SK-N-SH treated with all-trans-retinoic acid at 6 μM for 48 hours (cell line): ENCODE measurements at regions not wholly inside any gene's neighbourhood (a gene's known extent, or its start where the extent isn't known, plus 50 kb on each side); places are given as distances from the start of the nearest gene placed in this dataset.

Experiments
- ATAC-seq: fragments of 200-7000 bp; cut with Tn5 transposase; 3 replicates; pipeline ENCODE4 v1.9.1; 2020; ENCODE audit warnings: mild to moderate bottlenecking, moderate library complexity
- ARNTL ChIP-seq: fragments of 450-650 bp; formaldehyde crosslinking; IDR thresholded peaks from 2 replicates; pipeline ENCODE4 v1.5.0; 2020; ENCODE audit warnings: low read depth, mild to moderate bottlenecking, moderate library complexity, borderline replicate concordance
- BACH2 ChIP-seq: fragments of 250-450 bp; sonication (Bioruptor Pico); IDR thresholded peaks from 2 replicates; pipeline ENCODE4 v1.9.0; 2021; ENCODE audit warnings: mild to moderate bottlenecking, borderline replicate concordance
- CREB5 ChIP-seq: fragments of 250-450 bp; sonication (Bioruptor Pico); IDR thresholded peaks from 2 replicates; pipeline ENCODE4 v1.5.1; 2020; ENCODE audit warnings: low read depth, mild to moderate bottlenecking, moderate library complexity
- CSDC2 ChIP-seq: fragments of 250-450 bp; sonication (Bioruptor Pico); IDR thresholded peaks from 2 replicates; pipeline ENCODE4 v1.5.0; 2020; ENCODE audit warnings: mild to moderate bottlenecking, moderate library complexity
- ESRRG ChIP-seq: fragments of 250-450 bp; sonication (Bioruptor Pico); IDR thresholded peaks from 2 replicates; pipeline ENCODE4 v1.6.1; 2021; ENCODE audit warnings: mild to moderate bottlenecking
- GLIS3 ChIP-seq: fragments of 250-450 bp; sonication (Bioruptor Pico); IDR thresholded peaks from 2 replicates; pipeline ENCODE4 v1.5.0; 2020; ENCODE audit warnings: mild to moderate bottlenecking, moderate library complexity
- ISL1 ChIP-seq: fragments of 250-450 bp; sonication (Bioruptor Pico); IDR thresholded peaks from 2 replicates; pipeline ENCODE4 v2.1.2; 2022; ENCODE audit warnings: mild to moderate bottlenecking, moderate library complexity
- OSR1 ChIP-seq: fragments of 250-450 bp; sonication (Bioruptor Pico); IDR thresholded peaks from 2 replicates; pipeline ENCODE4 v1.8.0; 2022; ENCODE audit warnings: moderate library complexity, mild to moderate bottlenecking, inconsistent platforms
- POU6F1 ChIP-seq: fragments of 250-450 bp; sonication (Bioruptor Pico); IDR thresholded peaks from 2 replicates; pipeline ENCODE4 v1.8.0; 2021; ENCODE audit warnings: low read depth, mild to moderate bottlenecking, moderate library complexity, borderline replicate concordance
- PPARA ChIP-seq: fragments of 250-450 bp; sonication (Bioruptor Pico); IDR thresholded peaks from 2 replicates; pipeline ENCODE4 v1.5.0; 2020; ENCODE audit warnings: mild to moderate bottlenecking, borderline replicate concordance
- RARB ChIP-seq: fragments of 250-450 bp; sonication (Bioruptor Pico); IDR thresholded peaks from 2 replicates; pipeline ENCODE4 v1.8.0; 2021; ENCODE audit warnings: mild to moderate bottlenecking, moderate library complexity
- SNAI2 ChIP-seq: fragments of 250-450 bp; sonication (Bioruptor Pico); IDR thresholded peaks from 2 replicates; pipeline ENCODE4 v1.5.0; 2020; ENCODE audit warnings: mild to moderate bottlenecking, moderate library complexity
- TOX ChIP-seq: fragments of 250-450 bp; sonication (Bioruptor Pico); IDR thresholded peaks from 2 replicates; pipeline ENCODE4 v1.8.0; 2021; ENCODE audit warnings: mild to moderate bottlenecking, moderate library complexity, borderline replicate concordance
- ZC3H10 ChIP-seq: fragments of 250-450 bp; sonication (Bioruptor Pico); IDR thresholded peaks from 2 replicates; pipeline ENCODE4 v1.5.1; 2021; ENCODE audit warnings: mild to moderate bottlenecking, moderate library complexity
- ZFP3 ChIP-seq: fragments of 250-450 bp; sonication (Bioruptor Pico); IDR thresholded peaks from 2 replicates; pipeline ENCODE4 v1.5.0; 2020; ENCODE audit warnings: mild to moderate bottlenecking, moderate library complexity
- ZNF8 ChIP-seq: fragments of 450-650 bp; formaldehyde crosslinking; IDR thresholded peaks from 2 replicates; pipeline ENCODE4 v1.5.0; 2020; ENCODE audit warnings: mild to moderate bottlenecking, moderate library complexity
- TF ChIP-seq, protein P1 (sequence below): fragments of 250-450 bp; sonication (Bioruptor Pico); IDR thresholded peaks from 2 replicates; pipeline ENCODE4 v1.5.1; 2021; ENCODE audit warnings: mild to moderate bottlenecking, moderate library complexity
- TF ChIP-seq, protein P2 (sequence below): fragments of 250-450 bp; sonication (Bioruptor Pico); IDR thresholded peaks from 2 replicates; pipeline ENCODE4 v1.8.0; 2020; ENCODE audit warnings: mild to moderate bottlenecking, moderate library complexity, borderline replicate concordance
- TF ChIP-seq, protein P3 (sequence below): fragments of 250-450 bp; sonication (Bioruptor Pico); IDR thresholded peaks from 2 replicates; pipeline ENCODE4 v1.5.0; 2020; ENCODE audit warnings: mild to moderate bottlenecking, moderate library complexity

GRCh38 chr12:70032076-70032475, 207.0 kb downstream of the MYRFL start:
- no peak for TF ChIP-seq ESRRG (CRISPR knock-in tag)
- TF ChIP-seq TOX = no peak
- TF ChIP-seq PPARA = no peak
- peak; percentile 40; the same call in 1 of the 2 replicates for TF ChIP-seq ZNF8 (CRISPR knock-in tag)
- no peak for ATAC-seq

GRCh38 chr12:70033310-70033709, 208.3 kb downstream of the MYRFL start:
- TF ChIP-seq BACH2 (CRISPR knock-in tag) (no peak), CREB5 (CRISPR knock-in tag) (no peak), POU6F1 (CRISPR knock-in tag) (no peak), ZC3H10 (no peak), PPARA (no peak), ZNF8 (CRISPR knock-in tag) (no peak), OSR1 (CRISPR knock-in tag) (no peak), ESRRG (CRISPR knock-in tag) (no peak), ARNTL (CRISPR knock-in tag) (no peak), SNAI2 (CRISPR knock-in tag) (no peak)
- TF ChIP-seq, protein P1, sequence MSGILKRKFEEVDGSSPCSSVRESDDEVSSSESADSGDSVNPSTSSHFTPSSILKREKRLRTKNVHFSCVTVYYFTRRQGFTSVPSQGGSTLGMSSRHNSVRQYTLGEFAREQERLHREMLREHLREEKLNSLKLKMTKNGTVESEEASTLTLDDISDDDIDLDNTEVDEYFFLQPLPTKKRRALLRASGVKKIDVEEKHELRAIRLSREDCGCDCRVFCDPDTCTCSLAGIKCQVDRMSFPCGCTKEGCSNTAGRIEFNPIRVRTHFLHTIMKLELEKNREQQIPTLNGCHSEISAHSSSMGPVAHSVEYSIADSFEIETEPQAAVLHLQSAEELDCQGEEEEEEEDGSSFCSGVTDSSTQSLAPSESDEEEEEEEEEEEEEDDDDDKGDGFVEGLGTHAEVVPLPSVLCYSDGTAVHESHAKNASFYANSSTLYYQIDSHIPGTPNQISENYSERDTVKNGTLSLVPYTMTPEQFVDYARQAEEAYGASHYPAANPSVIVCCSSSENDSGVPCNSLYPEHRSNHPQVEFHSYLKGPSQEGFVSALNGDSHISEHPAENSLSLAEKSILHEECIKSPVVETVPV (CRISPR knock-in tag) = no peak
- TF ChIP-seq, protein P2, sequence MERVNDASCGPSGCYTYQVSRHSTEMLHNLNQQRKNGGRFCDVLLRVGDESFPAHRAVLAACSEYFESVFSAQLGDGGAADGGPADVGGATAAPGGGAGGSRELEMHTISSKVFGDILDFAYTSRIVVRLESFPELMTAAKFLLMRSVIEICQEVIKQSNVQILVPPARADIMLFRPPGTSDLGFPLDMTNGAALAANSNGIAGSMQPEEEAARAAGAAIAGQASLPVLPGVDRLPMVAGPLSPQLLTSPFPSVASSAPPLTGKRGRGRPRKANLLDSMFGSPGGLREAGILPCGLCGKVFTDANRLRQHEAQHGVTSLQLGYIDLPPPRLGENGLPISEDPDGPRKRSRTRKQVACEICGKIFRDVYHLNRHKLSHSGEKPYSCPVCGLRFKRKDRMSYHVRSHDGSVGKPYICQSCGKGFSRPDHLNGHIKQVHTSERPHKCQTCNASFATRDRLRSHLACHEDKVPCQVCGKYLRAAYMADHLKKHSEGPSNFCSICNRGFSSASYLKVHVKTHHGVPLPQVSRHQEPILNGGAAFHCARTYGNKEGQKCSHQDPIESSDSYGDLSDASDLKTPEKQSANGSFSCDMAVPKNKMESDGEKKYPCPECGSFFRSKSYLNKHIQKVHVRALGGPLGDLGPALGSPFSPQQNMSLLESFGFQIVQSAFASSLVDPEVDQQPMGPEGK (CRISPR knock-in tag) = no peak
- TF ChIP-seq, protein P3, sequence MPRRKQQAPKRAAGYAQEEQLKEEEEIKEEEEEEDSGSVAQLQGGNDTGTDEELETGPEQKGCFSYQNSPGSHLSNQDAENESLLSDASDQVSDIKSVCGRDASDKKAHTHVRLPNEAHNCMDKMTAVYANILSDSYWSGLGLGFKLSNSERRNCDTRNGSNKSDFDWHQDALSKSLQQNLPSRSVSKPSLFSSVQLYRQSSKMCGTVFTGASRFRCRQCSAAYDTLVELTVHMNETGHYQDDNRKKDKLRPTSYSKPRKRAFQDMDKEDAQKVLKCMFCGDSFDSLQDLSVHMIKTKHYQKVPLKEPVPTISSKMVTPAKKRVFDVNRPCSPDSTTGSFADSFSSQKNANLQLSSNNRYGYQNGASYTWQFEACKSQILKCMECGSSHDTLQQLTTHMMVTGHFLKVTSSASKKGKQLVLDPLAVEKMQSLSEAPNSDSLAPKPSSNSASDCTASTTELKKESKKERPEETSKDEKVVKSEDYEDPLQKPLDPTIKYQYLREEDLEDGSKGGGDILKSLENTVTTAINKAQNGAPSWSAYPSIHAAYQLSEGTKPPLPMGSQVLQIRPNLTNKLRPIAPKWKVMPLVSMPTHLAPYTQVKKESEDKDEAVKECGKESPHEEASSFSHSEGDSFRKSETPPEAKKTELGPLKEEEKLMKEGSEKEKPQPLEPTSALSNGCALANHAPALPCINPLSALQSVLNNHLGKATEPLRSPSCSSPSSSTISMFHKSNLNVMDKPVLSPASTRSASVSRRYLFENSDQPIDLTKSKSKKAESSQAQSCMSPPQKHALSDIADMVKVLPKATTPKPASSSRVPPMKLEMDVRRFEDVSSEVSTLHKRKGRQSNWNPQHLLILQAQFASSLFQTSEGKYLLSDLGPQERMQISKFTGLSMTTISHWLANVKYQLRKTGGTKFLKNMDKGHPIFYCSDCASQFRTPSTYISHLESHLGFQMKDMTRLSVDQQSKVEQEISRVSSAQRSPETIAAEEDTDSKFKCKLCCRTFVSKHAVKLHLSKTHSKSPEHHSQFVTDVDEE (CRISPR knock-in tag) = no peak
- no peak for ATAC-seq

- no peak for ATAC-seq
- TF ChIP-seq PPARA (no peak), ZC3H10 (no peak), ZNF8 (CRISPR knock-in tag) (no peak), RARB (no peak), TOX (no peak), ZFP3 (CRISPR knock-in tag) (no peak), CREB5 (CRISPR knock-in tag) (no peak), OSR1 (CRISPR knock-in tag) (no peak), BACH2 (CRISPR knock-in tag) (no peak), CSDC2 (no peak), SNAI2 (CRISPR knock-in tag) (no peak), ISL1 (CRISPR knock-in tag) (no peak), POU6F1 (CRISPR knock-in tag) (no peak), GLIS3 (CRISPR knock-in tag) (no peak), ESRRG (CRISPR knock-in tag) (no peak)
- TF ChIP-seq, protein P3 (CRISPR knock-in tag) = no peak
- TF ChIP-seq, protein P1 (CRISPR knock-in tag) = no peak
Measured at GRCh38 chr12:70040141-70040540, 203.1 kb upstream of the CNOT2 start.
